ENCODE measurements at regions not wholly inside any gene's neighbourhood (a gene's known extent, or its start where the extent isn't known, plus 50 kb on each side); places are given as distances from the start of the nearest gene placed in this dataset.
"Not testable (repeated sequence)": the region's sequence is repeated elsewhere in the genome, so short reads cannot be mapped to it uniquely, and the experiment has no call there.

DNA sequence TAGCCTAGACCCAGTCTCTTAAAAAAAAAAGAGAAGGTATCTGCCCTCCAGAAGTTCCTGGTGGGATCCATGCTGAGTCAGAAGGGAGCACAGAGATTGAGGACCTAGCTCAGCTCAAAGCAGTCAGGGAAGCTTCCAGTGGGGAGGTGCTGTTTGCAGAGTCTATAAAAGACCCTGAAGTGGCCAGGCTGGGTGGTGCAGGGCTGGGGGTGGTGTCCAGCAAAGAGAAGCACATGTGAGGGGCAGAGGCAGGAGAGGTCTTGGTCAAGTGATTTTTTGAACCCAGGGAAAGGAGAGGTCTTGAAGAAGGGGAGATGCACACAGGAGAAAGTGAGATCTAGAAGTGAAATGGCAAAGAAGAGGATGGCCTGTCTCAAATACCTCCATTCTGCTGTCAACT, 130.4 kb upstream of the PODXL start:
- no peak for DNase-seq (ENCODE audit: low read depth in 2 of 2)
- TF ChIP-seq, protein P1, sequence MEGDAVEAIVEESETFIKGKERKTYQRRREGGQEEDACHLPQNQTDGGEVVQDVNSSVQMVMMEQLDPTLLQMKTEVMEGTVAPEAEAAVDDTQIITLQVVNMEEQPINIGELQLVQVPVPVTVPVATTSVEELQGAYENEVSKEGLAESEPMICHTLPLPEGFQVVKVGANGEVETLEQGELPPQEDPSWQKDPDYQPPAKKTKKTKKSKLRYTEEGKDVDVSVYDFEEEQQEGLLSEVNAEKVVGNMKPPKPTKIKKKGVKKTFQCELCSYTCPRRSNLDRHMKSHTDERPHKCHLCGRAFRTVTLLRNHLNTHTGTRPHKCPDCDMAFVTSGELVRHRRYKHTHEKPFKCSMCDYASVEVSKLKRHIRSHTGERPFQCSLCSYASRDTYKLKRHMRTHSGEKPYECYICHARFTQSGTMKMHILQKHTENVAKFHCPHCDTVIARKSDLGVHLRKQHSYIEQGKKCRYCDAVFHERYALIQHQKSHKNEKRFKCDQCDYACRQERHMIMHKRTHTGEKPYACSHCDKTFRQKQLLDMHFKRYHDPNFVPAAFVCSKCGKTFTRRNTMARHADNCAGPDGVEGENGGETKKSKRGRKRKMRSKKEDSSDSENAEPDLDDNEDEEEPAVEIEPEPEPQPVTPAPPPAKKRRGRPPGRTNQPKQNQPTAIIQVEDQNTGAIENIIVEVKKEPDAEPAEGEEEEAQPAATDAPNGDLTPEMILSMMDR (IDR thresholded peaks at IDR 0.05; ENCODE audit: low read depth, low read length): no peak
- no peak overlapping the region for H3K4me3 ChIP-seq (replicated peaks in 1 of 2; ENCODE audit: low read depth in 2 of 2, low read length in 2 of 2)

DNA sequence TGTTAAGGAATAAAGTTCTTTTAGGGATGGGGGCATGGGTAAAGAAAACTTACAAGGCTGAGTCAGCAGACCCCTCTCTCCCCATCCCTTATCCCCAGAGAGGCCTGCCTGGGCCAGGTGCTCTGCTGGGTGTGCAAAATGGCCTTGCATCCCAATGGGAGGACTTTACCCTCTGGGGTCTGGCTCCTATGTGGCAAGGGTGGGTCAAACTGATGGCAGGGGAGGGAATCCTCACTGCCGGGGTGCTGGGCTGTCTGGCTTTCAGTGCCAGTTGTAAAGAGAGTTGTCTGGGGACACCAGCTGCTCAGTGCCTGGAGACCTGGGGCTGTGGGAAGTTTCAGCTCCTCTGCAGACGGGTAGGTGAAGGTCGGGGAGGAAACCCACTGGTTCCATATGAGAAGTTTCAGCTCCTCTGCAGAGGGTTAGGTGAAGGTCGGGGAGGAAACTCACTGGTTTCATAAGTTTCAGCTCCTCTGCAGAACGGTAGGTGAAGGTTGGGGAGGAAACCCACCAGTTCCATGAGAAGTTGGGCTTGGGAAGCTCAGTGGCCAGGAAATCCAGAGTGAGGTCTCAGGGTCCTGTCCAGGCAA, 127.2 kb upstream of the PODXL start:
- no peak for DNase-seq (ENCODE audit: low read depth in 2 of 2)
- TF ChIP-seq, protein P1 (IDR thresholded peaks at IDR 0.05; ENCODE audit: low read depth, low read length): no peak

DNA sequence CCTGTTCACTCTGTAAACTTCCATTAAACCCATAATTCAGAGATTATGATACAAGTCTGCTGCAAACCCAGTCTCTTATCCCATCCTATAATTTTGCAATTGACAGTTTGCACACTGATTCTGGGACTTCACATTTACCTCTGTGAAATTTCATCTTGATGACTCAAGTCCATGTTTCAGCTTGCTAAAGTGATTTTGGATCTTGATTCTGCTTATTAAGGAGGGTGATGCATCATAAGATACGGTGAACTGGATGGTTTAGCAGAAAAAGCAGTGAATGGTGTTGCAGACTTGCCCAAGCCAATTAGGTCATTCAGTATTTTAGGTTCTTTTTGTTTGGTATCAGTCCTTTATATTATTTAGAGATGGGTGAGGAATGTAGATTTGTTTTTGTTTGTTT, 125.5 kb upstream of the PODXL start:
- no peak overlapping the region for H3K4me3 ChIP-seq (replicated peaks in 1 of 2; ENCODE audit: low read depth in 2 of 2, low read length in 2 of 2)
- TF ChIP-seq, protein P1 (IDR thresholded peaks at IDR 0.05; ENCODE audit: low read depth, low read length): no peak
- DNase-seq (ENCODE audit: low read depth in 2 of 2): no peak

More for the DNA sequence above, 127.2 kb upstream of the PODXL start:
- H3K4me3 ChIP-seq (replicated peaks in 1 of 2; ENCODE audit: low read depth in 2 of 2, low read length in 2 of 2): no peak overlapping the region

GRCh38 chr7:131679071-131679470, 122.6 kb upstream of the PODXL start:
- DNase-seq (ENCODE audit: low read depth in 2 of 2): peak; percentile 10 to 12
- H3K4me3 ChIP-seq (replicated peaks in 1 of 2; ENCODE audit: low read depth in 2 of 2, low read length in 2 of 2): not testable (repeated sequence)

DNA sequence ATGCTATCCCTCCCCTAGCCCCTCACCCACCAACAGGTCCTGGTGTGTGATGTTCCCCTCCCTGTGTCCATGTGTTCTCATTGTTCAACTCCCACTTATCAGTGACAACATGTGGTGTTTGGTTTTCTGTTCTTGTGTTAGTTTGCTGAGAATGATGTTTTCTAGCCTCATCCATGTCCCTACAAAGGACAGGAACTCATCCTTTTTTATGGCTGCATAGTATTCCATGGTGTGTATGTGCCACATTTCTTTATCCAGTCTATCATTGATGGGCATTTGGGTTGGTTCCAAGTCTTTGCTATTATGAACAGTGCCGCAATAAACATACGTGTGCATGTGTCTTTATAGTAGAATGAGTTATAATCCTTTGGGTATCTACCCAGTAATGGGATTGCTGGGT, 120.4 kb upstream of the PODXL start:
- H3K4me3 ChIP-seq (replicated peaks in 1 of 2; ENCODE audit: low read depth in 2 of 2, low read length in 2 of 2); DNase-seq (ENCODE audit: low read depth in 2 of 2): not testable (repeated sequence)

DNA sequence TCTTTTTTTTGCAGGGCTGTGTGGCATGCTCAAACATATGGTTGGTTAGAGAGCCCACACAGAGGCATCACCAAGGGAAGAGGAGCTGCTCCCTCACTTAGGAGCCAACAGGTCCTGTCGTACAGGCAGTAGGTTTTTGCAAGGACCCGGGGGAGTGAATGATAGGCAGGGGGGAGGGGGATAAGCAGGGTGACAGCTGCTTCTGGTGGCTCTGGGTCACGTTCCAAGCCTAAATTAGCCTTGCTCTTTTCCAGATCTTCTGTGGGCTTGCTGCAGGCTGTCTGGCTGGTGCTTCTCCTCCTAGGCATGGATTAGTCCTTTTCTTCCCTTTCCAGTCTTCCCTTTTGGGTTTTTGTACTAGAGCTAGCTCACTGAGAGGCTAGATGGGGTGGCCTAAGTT, 117.7 kb upstream of the PODXL start:
- H3K4me3 ChIP-seq (replicated peaks in 1 of 2; ENCODE audit: low read depth in 2 of 2, low read length in 2 of 2): no peak overlapping the region
- TF ChIP-seq, protein P1 (IDR thresholded peaks at IDR 0.05; ENCODE audit: low read depth, low read length): no peak
- no peak for DNase-seq (ENCODE audit: low read depth in 2 of 2)

DNA sequence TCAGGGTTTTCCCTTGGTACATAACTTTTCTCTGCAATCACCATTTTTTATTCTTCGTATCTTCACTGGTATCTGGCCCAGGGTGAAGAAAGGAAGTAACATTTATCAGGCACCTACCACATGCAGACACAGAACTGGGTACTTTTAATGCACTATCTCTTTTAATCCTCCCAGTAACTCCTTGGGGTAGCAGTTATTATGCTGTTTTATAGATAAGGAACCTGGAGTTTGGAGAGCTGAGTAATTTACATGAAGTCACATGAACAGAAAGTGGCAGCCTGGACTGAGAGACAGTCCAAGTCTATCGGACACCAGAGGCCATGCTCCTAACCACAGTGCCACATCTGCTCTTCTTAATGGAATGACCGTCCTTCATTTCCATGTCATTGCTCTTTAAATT, 117.1 kb upstream of the PODXL start:
- no peak overlapping the region for H3K4me3 ChIP-seq (replicated peaks in 1 of 2; ENCODE audit: low read depth in 2 of 2, low read length in 2 of 2)
- DNase-seq (ENCODE audit: low read depth in 2 of 2): no peak
- TF ChIP-seq, protein P1 (IDR thresholded peaks at IDR 0.05; ENCODE audit: low read depth, low read length): no peak

DNA sequence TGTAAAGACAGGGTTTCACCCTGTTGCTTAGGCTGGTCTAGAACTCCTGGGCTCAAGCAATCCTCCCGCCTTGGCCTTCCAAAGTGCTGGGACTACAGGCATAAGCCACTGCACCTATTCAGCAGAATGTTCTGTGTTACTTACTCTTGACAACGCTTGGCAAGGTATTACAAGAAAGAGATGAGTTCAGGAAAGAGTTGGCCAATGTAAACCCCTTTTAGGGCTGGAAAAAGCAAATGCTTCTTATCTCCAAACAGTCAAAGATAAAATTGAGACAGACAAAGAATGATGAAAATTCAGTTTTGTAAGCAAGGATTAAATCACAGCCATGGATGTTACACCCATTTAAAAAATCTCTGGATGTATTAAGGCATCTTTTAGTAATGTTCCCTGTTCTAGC, 114.0 kb upstream of the PODXL start:
- DNase-seq (ENCODE audit: low read depth in 2 of 2): no peak
- TF ChIP-seq, protein P1 (IDR thresholded peaks at IDR 0.05; ENCODE audit: low read depth, low read length): no peak

More for the DNA sequence above, 114.0 kb upstream of the PODXL start:
- H3K4me3 ChIP-seq (replicated peaks in 1 of 2; ENCODE audit: low read depth in 2 of 2, low read length in 2 of 2): no peak overlapping the region

Data from cardiac fibroblast (primary cell).